Caco-2 (cell line): ENCODE measurements at regions not wholly inside any gene's neighbourhood (a gene's known extent, or its start where the extent isn't known, plus 50 kb on each side); places are given as distances from the start of the nearest gene placed in this dataset.

Experiments
- BruUV-seq: library from RNA; stranded (reverse); fragments of 400-500 nt; replicated peaks from 2 replicates; lab custom pipeline; 2021; lab: Mats Ljungman, UMichigan
- CTCF ChIA-PET: fragments of 300-600 bp; sonication (Branson Sonifier 250); formaldehyde crosslinking; loops from one replicate; lab custom pipeline; 2022; ENCODE audit warnings: antibody characterized with exemption; lab: Charles Lee
- POLR2A ChIA-PET: fragments of 300-600 bp; sonication (Branson Sonifier 250); formaldehyde crosslinking; loops from one replicate; lab custom pipeline; 2022; ENCODE audit warnings: antibody characterized with exemption; lab: Charles Lee
- DNase-seq, 2 experiments: peaks; one replicate each; pipeline versions ENCODE4 v3.0.0 to v3.0.0-alpha.2; 2020 to 2022
- H3K27me3 ChIP-seq: replicated peaks from 2 replicates; pipeline ENCODE4 v1.6.0; 2011; ENCODE audit warnings: low read length; ENCODE audit not compliant: control insufficient read depth, insufficient read depth
- H3K36me3 ChIP-seq: 2 replicates; pipeline ENCODE4 v1.5.1; 2011; ENCODE audit warnings: low read length; ENCODE audit not compliant: control insufficient read depth, insufficient read depth
- H3K4me1 ChIP-seq: fragments of 250-450 bp; sonication (Bioruptor Pico); 2 replicates; pipeline ENCODE4 v1.5.1; 2020; ENCODE audit warnings: mild to moderate bottlenecking
- H3K4me3 ChIP-seq: 2 replicates; pipeline ENCODE4 v1.5.1; 2011; ENCODE audit warnings: low read depth, mild to moderate bottlenecking, control low read depth, low read length
- H3K9me3 ChIP-seq: fragments of 250-450 bp; sonication (Bioruptor Pico); 2 replicates; pipeline ENCODE4 v1.5.1; 2020; ENCODE audit warnings: mild to moderate bottlenecking, moderate library complexity
- H3K27ac Mint-ChIP-seq: one replicate; pipeline ENCODE4 v1.8.0; 2022; ENCODE audit warnings: mixed read lengths; ENCODE audit not compliant: unreplicated experiment
- H3K27me3 Mint-ChIP-seq: one replicate; pipeline ENCODE4 v1.8.0; 2022; ENCODE audit warnings: mixed read lengths; ENCODE audit not compliant: insufficient read depth, unreplicated experiment
- H3K36me3 Mint-ChIP-seq: one replicate; pipeline ENCODE4 v1.8.0; 2022; ENCODE audit warnings: mild to moderate bottlenecking, mixed read lengths; ENCODE audit not compliant: insufficient read depth, unreplicated experiment
- H3K4me1 Mint-ChIP-seq: one replicate; pipeline ENCODE4 v1.8.0; 2022; ENCODE audit warnings: low read depth, mixed read lengths; ENCODE audit not compliant: unreplicated experiment
- H3K4me3 Mint-ChIP-seq: one replicate; pipeline ENCODE4 v1.8.0; 2022; ENCODE audit warnings: mild to moderate bottlenecking, moderate library complexity, mixed read lengths; ENCODE audit not compliant: unreplicated experiment
- H3K9me3 Mint-ChIP-seq: one replicate; pipeline ENCODE4 v1.8.0; 2022; ENCODE audit warnings: mixed read lengths; ENCODE audit not compliant: unreplicated experiment
- CTCF ChIP-seq, 2 experiments: fragments of 200-600 bp in 1 of 2; IDR thresholded peaks; 1 replicate in 1 of 2; 2 replicates in 1 of 2; pipeline versions ENCODE4 v1.5.1 to v1.8.0; 2011 to 2022; ENCODE audit warnings: antibody characterized with exemption in 1 of 2, control low read depth in 1 of 2, inconsistent platforms in 1 of 2, low read depth in 1 of 2, low read length in 1 of 2, mild to moderate bottlenecking in 1 of 2, moderate library complexity in 1 of 2; ENCODE audit not compliant: insufficient read depth in 1 of 2, severe bottlenecking in 1 of 2, unreplicated experiment in 1 of 2
- intact Hi-C: fragments of 100-400 bp; cut with micrococcal nuclease; formaldehyde crosslinking; loops from one replicate; pipeline ENCODE4 v1.10.0; 2022; ENCODE audit not compliant: unreplicated experiment

GRCh38 chr6:148648754-148649453, 97.9 kb upstream of the UST start:
- no peaks in the 10 kb centered on the region for H3K27me3 ChIP-seq
- no peak for TF ChIP-seq CTCF (IDR thresholded peaks at IDR 0.05; ENCODE audit: insufficient read depth in 1 of 2, low read depth in 1 of 2, low read length in 1 of 2, severe bottlenecking in 1 of 2, unreplicated experiment in 1 of 2)
- Mint-ChIP-seq H3K4me3 (no peak overlapping the region), H3K4me1 (peaks cover 5% of the 10 kb centered on the region), H3K27ac (no peak overlapping the region), H3K27me3 (peaks cover 2% of the 10 kb centered on the region), H3K36me3 (no peaks in the 10 kb centered on the region), H3K9me3 (peaks cover 9% of the 10 kb centered on the region)
- peaks cover 6% of the 10 kb centered on the region; the same call in 1 of the 2 replicates for H3K9me3 ChIP-seq
- no peak overlapping the region for H3K4me3 ChIP-seq
- no peaks in the 10 kb centered on the region for H3K36me3 ChIP-seq
- POLR2A ChIA-PET, result no interaction called here
- no peak for DNase-seq
- intact Hi-C loops, result no loop called here
- H3K4me1 ChIP-seq, result no peaks in the 10 kb centered on the region
- no TSS peak for BruUV-seq
- CTCF ChIA-PET, result no interaction called here

DNA sequence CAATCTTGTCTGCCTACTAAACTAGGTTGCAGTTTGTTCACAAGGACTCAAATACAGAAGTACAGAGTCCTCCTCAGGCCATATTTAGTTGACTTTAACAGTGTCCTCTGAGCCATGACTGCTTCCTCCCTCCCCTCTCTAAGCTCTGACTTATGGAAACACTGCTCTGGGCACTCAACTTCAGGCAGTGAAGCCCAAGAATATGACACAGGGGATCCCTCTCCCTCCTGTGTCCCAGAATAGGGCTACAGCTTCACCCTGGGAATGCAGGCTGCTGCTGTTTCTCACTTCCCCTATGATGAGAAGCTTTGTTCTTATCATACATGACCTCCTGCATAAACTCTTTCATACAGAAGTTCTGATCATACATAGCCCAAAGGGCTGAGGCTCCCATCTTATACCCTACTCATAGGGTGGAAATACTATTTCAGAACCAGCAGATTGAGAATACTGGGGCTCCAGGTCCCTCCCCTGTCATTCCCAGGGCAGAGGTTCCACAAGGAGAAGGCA, 97.3 kb upstream of the UST start:
- ChIA-PET POLR2A (no interaction called here), CTCF (no interaction called here)
- H3K4me1 Mint-ChIP-seq, result peaks cover 2% of the 10 kb centered on the region
- H3K9me3 Mint-ChIP-seq, result peaks cover 9% of the 10 kb centered on the region
- intact Hi-C loops, result no loop called here
- TF ChIP-seq CTCF (IDR thresholded peaks at IDR 0.05; ENCODE audit: insufficient read depth in 1 of 2, low read depth in 1 of 2, low read length in 1 of 2, severe bottlenecking in 1 of 2, unreplicated experiment in 1 of 2), result no peak
- H3K36me3 Mint-ChIP-seq, result no peaks in the 10 kb centered on the region
- no peak overlapping the region for H3K27ac Mint-ChIP-seq
- BruUV-seq, result no TSS peak
- Histone ChIP-seq H3K9me3 (peaks cover 10% of the 10 kb centered on the region; the same call in 1 of the 2 replicates), H3K36me3 (no peaks in the 10 kb centered on the region), H3K4me3 (no peak overlapping the region), H3K27me3 (no peaks in the 10 kb centered on the region), H3K4me1 (no peaks in the 10 kb centered on the region)
- peaks cover 2% of the 10 kb centered on the region for H3K27me3 Mint-ChIP-seq
- DNase-seq, result no peak
- H3K4me3 Mint-ChIP-seq, result no peak overlapping the region

- Mint-ChIP-seq H3K36me3 (no peaks in the 10 kb centered on the region), H3K27ac (no peak overlapping the region), H3K27me3 (peaks cover 2% of the 10 kb centered on the region), H3K4me3 (no peak overlapping the region), H3K4me1 (no peaks in the 10 kb centered on the region), H3K9me3 (peaks cover 9% of the 10 kb centered on the region)
- no peaks in the 10 kb centered on the region for H3K36me3 ChIP-seq
- H3K27me3 ChIP-seq, result no peaks in the 10 kb centered on the region
- CTCF ChIA-PET, result no interaction called here
- no peak overlapping the region for H3K4me3 ChIP-seq
- DNase-seq, result no peak
- POLR2A ChIA-PET, result no interaction called here
- peaks cover 10% of the 10 kb centered on the region; the same call in 1 of the 2 replicates for H3K9me3 ChIP-seq
- H3K4me1 ChIP-seq, result no peaks in the 10 kb centered on the region
- intact Hi-C loops, result no loop called here
- no peak for TF ChIP-seq CTCF (IDR thresholded peaks at IDR 0.05; ENCODE audit: insufficient read depth in 1 of 2, low read depth in 1 of 2, low read length in 1 of 2, severe bottlenecking in 1 of 2, unreplicated experiment in 1 of 2)
- no TSS peak for BruUV-seq
These were observed 95.8 kb upstream of the UST start for GRCh38 chr6:148650941-148651505.
